ENCODE measurements at regions not wholly inside any gene's neighbourhood (a gene's known extent, or its start where the extent isn't known, plus 50 kb on each side); places are given as distances from the start of the nearest gene placed in this dataset.

- H3K27ac ChIP-seq = no peak overlapping the region
- CTCF ChIA-PET = no interaction called here
- DNase-seq (ENCODE audit: low spot score) = no peak
- POLR2A ChIA-PET (ENCODE audit: low non-redundant PET) = no interaction called here
- no peak for TF ChIP-seq CTCF (conservative IDR thresholded peaks at IDR 0.05; ENCODE audit: low read depth)
Measured at GRCh38 chr4:125843947-125844346, 529.2 kb downstream of the FAT4 start.

- no peak overlapping the region for H3K27ac ChIP-seq
- DNase-seq (ENCODE audit: low spot score) = no peak
- no peak for TF ChIP-seq CTCF (conservative IDR thresholded peaks at IDR 0.05; ENCODE audit: low read depth)
- ChIA-PET CTCF (no interaction called here), POLR2A (ENCODE audit: low non-redundant PET) (no interaction called here)
Measured at GRCh38 chr4:125847518-125847917, 532.8 kb downstream of the FAT4 start.

GRCh38 chr4:125849869-125850268 lies 535.1 kb downstream of the FAT4 start:
- POLR2A ChIA-PET (ENCODE audit: low non-redundant PET) = no interaction called here
- DNase-seq (ENCODE audit: low spot score) = no peak

GRCh38 chr4:125891597-125892258 lies 577.0 kb downstream of the FAT4 start:
- TF ChIP-seq CTCF (conservative IDR thresholded peaks at IDR 0.05; ENCODE audit: low read depth) = no peak
- POLR2A ChIA-PET (ENCODE audit: low non-redundant PET) = no interaction called here
- no peak for DNase-seq (ENCODE audit: low spot score)
- CTCF ChIA-PET = no interaction called here
- H3K27ac ChIP-seq = no peak overlapping the region

More at GRCh38 chr4:125849869-125850268, 535.1 kb downstream of the FAT4 start:
- CTCF ChIA-PET = no interaction called here
- no peak for TF ChIP-seq CTCF (conservative IDR thresholded peaks at IDR 0.05; ENCODE audit: low read depth)
- no peak overlapping the region for H3K27ac ChIP-seq

GRCh38 chr4:125904802-125905201 lies 590.0 kb downstream of the FAT4 start:
- no peak overlapping the region for H3K27ac ChIP-seq
- POLR2A ChIA-PET (ENCODE audit: low non-redundant PET) = no interaction called here
- no peak for TF ChIP-seq CTCF (conservative IDR thresholded peaks at IDR 0.05; ENCODE audit: low read depth)
- DNase-seq (ENCODE audit: low spot score) = no peak
- CTCF ChIA-PET = interaction anchor here (0.6 kb wide), 1 partner anchor 16 kb away, joined by 3 read pairs; no protein-coding TSS in a partner anchor

GRCh38 chr4:125911058-125911457 lies 596.3 kb downstream of the FAT4 start:
- CTCF ChIA-PET = interaction anchor here (0.7 kb wide), 1 partner anchor 35 kb away, joined by 3 read pairs; no protein-coding TSS in a partner anchor

More at GRCh38 chr4:125911058-125911457, 596.3 kb downstream of the FAT4 start:
- POLR2A ChIA-PET (ENCODE audit: low non-redundant PET) = no interaction called here
- TF ChIP-seq CTCF (conservative IDR thresholded peaks at IDR 0.05; ENCODE audit: low read depth) = no peak
- no peak for DNase-seq (ENCODE audit: low spot score)
- no peak overlapping the region for H3K27ac ChIP-seq

All from RWPE1 (cell line).